ENCODE measurements at regions not wholly inside any gene's neighbourhood (a gene's known extent, or its start where the extent isn't known, plus 50 kb on each side); places are given as distances from the start of the nearest gene placed in this dataset.

DNA sequence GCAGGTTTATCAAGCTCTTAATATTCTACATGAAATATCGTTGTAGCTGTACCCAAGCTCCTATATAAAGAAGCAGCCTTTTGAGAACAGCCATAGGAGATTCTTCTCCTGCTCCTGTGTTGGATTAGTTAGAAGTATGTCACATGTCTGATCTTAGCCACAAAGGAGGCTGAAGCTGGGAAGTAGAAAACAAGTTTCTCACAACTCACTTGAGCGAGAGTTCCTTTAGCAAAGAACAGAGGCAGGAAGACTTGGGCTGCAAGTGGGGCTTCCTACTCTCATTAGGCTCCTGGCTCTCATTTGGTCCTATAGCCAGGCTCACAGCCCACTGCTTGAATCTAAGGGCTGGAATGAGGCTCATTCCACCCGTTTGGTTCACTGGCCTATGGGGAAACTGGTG is 281.9 kb downstream of the BTG1 start:
- TF ChIP-seq, protein P1, sequence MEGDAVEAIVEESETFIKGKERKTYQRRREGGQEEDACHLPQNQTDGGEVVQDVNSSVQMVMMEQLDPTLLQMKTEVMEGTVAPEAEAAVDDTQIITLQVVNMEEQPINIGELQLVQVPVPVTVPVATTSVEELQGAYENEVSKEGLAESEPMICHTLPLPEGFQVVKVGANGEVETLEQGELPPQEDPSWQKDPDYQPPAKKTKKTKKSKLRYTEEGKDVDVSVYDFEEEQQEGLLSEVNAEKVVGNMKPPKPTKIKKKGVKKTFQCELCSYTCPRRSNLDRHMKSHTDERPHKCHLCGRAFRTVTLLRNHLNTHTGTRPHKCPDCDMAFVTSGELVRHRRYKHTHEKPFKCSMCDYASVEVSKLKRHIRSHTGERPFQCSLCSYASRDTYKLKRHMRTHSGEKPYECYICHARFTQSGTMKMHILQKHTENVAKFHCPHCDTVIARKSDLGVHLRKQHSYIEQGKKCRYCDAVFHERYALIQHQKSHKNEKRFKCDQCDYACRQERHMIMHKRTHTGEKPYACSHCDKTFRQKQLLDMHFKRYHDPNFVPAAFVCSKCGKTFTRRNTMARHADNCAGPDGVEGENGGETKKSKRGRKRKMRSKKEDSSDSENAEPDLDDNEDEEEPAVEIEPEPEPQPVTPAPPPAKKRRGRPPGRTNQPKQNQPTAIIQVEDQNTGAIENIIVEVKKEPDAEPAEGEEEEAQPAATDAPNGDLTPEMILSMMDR (conservative IDR thresholded peaks at IDR 0.05): no peak
- TF ChIP-seq EZH2 (IDR thresholded peaks at IDR 0.05; ENCODE audit: low read depth): no peak

All from PC-9 (cell line).